ENCODE measurements at regions not wholly inside any gene's neighbourhood (a gene's known extent, or its start where the extent isn't known, plus 50 kb on each side); places are given as distances from the start of the nearest gene placed in this dataset.
"Not testable (repeated sequence)": the region's sequence is repeated elsewhere in the genome, so short reads cannot be mapped to it uniquely, and the experiment has no call there.

DNA sequence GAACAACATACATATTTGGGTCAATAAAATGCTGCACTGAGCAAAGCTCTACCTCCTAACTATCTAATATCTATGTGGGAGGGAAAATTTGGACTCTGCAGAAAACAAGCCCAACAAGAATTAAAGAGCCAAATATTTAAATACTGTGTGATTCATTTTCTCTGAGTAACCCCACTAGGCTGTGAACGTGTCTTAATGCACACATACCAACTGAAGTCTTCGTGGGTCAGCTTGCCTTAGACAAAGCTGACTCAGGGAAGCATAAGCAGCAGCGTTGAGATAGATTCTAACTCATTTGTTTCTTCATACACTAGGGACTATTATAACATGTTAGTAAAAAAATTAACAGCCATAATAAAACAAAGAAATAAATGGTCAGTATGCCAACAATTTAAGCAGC lies 114.3 kb downstream of the GJA1 start:
- DNase-seq = no peak

DNA sequence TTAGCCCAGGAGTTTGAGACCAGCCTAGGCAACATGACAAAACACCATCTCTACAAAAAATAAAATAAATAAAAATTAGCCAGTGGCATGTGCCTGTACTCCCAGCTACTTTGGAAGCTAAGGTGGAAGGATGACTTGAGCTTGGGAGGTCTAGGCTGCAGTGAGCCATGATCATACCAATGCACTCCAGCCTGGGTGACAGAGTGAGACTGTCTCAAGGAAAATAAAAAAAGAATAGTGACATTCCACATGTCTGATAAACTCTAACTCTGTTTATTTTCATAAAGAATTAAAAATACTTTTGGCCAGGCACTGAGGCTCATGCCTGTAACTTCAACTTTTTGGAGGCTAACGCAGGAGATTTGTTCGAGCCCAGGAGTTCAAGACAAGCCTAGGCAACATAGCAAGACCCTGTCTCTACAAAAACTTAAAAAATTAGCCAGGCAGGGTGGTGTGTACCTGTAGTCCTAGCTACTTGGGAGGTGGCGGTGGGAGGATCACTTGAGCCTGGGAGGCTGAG lies 115.1 kb downstream of the GJA1 start:
- DNase-seq = no peak

DNA sequence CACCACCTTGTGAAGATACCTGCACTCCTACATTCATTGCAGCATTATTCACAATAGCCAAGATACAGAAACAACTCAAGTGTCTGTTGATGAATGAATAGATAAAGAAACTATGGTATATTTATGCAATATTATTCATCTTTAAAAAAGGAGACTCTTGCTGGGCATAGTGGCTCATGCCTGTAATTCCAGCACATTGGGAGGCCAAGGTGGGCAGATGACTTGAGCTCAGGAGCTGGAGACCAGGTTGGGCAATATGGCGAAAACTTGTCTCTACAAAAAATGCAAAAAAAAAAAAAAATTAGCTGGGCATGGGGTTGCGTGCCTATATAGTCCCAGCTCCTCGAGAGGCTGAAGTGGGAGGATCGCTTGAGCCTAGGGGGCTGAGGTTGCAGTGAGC lies 119.8 kb downstream of the GJA1 start:
- no peak for DNase-seq

DNA sequence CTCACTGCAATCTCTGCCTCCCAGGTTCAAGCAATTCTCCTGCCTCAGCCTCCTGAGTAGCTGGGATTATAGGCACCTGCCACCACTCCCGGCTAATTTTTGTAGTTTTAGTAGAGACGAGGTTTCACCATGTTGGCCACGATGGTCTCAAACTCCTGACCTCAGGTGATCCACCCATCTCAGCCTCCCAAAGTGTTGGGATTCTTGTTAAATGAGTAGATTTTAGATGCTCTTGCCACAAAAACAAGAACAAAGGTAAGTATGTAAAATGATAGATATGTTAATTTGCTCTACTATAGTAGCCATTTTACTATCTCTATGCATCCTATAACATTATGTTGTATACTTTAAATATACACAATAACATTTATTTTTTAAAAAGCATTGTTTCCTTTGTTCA lies 120.7 kb downstream of the GJA1 start:
- DNase-seq = not testable (repeated sequence)

DNA sequence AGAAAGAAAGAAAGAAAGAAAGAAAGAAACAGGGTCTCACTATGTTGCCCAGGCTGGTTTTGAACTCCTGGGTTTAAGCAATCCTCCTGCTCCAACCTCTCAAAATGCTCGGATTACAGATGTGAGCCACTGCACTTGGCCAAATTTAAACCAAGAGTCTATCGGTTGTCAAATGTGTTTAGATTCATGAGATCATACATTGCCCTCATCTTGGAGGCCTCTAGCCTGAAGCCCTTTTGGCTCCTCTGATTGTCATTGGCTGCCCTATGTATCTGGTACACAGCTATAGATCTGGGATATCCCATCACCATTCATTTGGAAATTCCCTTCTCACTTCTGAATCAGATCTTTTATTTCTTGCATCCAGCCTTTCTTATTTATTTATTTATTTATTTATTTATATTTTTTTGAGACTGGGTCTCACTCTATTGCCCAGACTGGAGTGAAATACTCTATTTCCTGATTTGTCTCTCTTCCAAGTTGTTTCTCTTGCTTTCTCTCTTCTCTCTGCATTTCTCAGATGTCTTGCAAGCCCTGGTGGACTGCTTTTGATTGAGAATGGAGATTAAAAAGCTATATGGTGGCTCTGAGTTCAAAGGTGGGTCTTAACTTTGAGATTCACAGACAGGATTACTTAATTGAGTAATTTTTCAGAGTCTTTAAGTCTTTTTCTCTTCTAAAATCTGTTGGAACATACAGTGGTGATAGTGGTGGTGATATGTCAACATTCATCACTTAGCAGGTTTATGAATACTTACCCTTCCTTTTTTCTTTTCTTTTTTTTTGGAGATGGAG lies 121.9 kb downstream of the GJA1 start:
- no peak for DNase-seq

DNA sequence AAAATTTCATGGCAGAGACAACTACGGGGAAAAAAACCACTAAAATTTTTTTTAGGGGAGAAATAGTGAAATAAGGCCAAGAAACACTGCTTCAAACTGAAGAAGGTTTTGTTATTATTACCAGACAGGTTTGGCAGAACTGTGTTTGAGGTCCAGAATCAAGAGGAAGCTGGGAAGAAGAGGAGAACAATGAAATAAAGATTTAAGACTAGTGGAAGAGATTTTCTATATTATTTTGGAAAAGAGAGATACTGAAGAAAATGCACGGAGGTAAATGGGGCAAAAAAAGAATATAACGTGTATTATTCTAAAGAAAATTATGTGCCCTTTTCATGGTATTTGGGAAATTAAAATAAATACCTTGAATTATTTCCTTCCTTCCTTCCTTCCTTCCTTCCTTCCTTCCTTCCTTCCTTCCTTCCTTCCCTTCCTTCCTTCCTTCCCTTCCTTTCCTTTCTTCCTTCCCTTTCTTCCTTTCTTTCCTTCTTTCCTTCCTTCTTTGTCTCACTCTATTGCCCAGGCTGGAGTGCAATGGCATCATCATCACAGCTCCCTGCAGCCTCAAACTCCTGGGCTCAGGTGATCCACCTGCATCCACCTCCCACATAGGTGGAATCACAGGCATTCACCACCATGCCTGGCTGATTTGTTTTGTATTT lies 124.3 kb downstream of the GJA1 start:
- DNase-seq = no peak

DNA sequence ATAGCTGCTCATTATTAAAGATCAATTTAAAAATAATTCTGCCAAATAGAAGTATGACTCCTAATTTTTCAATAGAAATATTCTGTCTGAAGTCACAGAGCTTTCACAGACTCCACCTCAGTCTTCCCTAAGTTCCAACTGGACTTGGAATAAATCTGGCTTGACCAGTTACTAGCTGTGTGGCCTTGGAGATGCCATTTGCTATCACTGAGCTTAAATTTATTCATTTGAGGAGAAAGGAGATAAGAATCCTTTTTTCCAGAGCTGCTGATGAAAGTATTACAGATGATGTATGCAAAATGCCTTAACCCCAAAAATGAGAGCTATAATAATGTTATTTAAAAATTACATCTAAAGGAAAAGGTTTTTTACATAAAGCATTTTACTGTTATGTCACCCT lies 125.0 kb downstream of the GJA1 start:
- no peak for DNase-seq

DNA sequence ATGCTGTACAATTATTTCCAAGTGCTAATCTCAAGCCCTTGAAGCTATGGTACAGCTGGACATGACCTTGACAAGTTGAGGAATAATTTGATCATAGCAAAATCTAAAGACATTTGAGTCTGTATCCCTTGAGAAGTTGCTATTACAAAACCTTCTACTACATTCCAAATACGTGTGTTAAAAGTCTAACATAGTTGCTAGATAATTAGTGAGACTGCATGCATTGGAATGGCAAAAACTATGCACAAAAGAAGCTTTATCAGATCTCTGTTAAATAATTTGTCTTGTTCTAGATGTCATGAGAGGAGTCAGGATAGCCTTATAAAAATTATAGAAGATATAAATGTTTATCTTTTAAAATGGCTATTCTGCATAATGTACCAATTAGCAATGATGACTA lies 127.8 kb downstream of the GJA1 start:
- no peak for DNase-seq

DNA sequence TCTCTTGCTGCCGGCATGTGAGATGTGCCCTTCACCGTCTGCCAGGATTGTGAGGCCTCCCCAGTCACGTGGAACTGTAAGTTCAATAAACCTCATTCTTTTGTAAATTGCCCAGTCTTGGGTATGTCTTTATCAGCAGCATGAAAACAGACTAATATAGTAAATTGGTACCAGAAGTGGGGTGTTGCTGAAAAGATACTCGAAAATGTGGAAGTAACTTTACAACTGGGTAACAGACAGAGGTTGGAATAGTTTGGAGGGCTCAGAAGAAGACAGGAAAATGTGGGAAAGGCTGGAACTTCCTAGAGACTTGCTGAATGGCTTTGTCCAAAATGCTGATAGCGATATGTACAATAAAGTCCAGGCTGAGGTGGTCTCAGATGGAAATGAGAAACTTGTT lies 129.1 kb downstream of the GJA1 start:
- not testable (repeated sequence) for DNase-seq

DNA sequence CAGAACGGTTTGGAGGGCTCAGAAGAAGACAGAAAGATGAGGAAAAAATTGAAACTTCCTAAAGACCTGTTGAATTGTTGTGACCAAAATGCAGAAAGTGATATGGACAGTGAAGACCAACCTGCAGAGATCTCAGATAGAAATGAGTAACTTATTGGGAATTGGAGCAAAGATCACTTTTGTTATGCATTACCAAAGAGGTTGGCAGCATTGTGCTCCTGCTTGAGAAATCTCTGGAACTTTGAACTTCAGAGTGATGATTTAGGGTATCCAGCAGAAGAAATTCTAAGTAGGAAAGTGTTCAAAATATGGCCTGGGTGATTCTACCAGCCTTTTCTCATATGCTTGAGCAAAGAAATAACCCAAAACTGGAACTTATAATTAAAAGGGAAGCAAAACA lies 136.0 kb downstream of the GJA1 start:
- no peak for DNase-seq

DNA sequence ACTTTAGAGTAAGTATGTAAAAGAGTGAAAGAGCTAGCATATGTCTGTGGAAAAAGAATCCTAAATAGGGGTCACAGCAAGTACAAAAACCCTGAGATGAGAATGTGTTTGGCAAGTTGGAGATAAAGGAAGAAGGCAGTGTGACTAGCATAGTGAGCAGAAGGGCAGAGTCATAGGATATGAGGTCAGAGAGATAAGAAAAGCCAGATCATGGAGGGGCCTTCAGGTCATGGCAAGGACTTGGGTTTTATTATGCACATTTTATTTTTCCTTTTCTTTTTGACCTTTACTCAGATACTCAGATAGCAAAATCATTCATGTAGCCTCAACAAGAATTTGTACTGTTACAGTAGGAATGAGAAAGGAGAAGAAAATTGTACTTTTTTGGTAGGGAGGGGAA lies 138.0 kb downstream of the GJA1 start:
- DNase-seq = peak; percentile 31

DNA sequence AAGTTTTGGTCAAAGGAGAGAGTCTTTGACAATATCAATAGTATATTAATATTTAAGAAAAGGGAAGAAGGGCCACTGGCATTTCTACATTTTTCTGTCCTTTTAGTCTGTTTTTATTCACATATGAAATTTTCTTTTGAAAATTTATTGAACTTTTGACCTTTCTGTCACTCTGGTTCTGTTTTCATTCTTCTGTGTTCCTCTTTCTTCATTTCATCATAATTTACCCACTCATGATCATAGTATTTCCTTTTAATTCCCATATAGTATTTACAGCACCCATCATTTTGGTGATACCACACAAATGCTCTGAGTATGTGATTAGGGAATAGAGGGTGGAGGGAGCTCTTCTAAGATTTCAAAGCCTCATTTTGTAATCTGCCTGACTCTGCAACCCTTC lies 142.8 kb downstream of the GJA1 start:
- peak; percentile 35 for DNase-seq

DNA sequence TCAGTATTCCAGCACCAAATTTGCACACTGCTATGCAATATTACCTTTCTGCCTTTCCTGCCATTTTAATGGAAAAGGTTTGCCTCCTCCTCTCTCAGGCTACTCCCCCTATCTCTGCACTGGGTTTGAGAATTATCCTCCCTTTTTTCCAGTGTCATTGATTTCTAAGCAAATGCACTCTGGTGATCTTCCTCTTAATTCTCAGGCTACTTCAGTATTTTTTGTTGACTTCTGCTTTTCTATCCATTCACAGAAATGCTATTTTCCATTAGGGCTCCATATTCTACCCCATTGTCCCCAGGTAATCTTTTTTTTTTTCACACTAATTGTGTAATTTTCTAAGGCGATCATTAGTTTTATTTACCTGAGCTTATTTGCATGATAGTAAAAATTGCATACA lies 144.0 kb downstream of the GJA1 start:
- DNase-seq = no peak

DNA sequence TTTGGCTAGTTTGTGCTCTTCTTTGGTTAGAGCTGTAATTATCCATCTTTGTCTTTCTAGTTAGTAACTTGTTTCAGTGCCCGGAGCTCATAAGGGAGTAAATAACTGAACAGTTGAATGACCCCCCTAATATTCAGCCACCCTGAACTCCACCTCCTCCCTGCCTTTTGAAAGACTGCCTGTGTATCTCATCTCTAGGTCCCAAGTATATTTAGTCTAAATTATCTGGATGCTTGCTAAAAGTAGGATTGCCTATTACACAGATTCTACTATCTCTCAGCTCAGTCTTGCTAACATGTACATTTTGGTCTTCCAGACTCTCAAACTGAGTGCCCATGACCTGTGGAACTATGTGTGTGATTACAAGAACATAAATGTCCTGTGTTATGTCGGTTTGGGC lies 145.9 kb downstream of the GJA1 start:
- DNase-seq = no peak

DNA sequence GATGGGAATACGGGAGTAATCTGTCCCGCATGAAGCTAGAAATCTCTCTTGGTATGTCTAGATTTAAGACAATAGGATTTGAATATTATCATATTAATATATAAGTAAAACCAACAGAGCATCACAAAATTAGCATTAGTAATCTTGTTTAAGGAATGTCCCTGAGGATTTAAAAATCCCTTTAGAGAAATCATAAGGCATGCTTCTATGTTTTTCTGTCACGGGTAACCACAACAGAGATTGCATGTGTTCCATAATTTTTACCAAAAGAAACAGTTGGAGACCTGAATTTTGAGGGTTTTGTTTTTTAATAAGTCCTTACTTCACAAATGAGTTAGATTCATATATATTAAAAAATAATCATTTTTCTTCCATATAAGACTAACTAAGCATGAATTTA lies 146.8 kb downstream of the GJA1 start:
- DNase-seq = no peak

DNA sequence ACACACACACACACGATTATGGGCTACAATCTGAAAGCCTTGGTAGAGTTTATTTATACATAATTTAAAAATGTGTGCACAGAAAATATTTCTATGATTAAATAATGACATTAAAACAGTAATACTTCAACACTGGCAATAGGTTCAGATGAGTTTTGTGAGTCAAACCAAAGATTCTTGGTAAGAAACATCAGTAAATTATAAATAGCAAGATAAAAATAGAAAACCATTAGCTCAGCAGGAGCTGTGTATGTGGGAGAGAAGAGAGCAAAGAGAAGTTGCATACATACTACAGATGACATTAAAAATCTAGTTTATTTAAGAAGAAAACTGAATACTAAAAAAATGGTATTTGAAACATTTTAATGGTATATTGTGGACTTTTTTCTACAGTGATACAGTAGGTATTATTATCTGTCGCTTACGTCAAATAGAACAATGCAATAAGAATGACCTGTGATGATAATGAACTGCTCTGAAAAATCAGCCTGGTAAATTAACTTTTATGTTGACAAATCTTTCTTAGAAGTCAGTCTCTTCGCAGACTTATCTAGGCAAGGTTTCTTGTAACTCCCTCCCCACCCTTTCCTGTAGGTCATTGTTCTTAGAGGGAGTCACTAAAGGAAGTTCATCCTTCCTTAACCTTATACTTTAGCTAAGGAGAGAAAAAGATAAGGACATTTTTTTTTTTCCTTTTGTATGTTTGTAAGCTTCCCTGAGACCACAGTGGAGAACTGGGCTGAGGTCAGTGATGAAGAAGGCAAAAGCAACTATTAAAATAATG lies 149.3 kb downstream of the GJA1 start:
- DNase-seq = no peak

DNA sequence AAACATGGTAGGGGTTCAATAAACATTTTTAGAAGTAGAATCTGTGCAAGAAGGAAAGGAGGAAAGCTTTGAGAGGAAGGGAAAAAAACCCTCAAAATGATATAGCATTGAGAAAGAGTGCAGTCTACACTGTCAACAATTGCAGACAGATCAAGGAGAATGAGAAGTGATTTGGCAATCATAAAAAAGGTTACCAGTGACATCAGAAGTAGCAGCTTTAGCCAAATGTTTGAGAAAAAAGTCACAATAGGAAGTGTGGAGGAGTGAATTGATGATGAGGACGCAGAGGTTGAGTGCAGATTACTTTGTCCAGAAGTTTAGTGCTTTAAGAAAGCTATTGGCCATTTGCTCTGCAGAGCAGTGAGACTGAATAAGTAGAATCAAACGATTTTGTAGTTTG lies 155.0 kb downstream of the GJA1 start:
- DNase-seq = peak; percentile 57

DNA sequence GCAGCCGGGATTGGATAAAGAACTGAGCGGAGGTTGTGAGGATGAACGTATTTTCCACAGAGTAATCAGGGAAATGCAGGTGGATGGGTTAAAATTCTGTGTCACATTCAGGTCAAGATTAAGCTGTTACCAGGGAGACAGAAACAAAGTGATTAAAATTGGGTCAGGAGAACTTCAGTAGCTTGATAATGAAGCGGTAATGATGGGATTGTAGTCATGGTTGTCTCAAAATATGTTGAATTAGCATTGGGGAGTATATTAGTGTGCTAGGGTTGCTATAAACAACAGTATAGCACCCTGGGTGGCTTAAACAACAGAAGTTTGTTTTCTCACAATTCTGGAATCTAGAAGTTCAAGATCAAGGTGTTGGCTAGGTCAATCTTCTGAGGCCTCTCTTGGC lies 155.5 kb downstream of the GJA1 start:
- no peak for DNase-seq

DNA sequence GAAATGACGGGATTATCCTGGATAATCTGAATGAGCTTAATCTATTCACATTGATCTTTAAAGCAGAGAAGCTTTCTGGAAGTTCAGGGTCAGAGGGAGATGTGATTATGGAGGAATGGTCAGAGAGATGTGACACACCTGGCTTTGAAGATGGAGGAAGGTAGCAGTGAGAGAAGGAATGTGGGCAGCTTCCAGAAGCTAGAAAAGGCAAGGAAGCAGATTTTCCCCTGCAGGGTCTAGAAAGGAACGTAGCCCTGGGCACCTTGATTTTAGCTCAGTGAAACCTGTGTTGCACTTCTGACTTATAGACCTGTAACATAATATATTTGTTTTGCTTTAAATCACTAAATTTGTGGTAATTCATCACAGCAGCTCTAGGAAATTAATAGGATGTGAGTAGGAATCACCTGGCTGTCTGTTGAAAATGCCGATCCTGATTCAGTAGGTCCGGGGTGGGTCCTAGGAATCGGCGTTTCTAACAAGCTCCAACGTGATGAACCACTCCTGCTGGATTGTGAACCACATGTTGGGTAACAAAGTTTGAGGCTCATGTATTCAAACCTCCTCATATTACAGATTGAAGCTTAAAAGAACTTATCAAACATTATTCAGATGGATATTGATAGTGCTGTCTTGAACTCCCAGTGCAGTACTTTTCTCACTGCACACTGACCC lies 157.0 kb downstream of the GJA1 start:
- no peak for DNase-seq

DNA sequence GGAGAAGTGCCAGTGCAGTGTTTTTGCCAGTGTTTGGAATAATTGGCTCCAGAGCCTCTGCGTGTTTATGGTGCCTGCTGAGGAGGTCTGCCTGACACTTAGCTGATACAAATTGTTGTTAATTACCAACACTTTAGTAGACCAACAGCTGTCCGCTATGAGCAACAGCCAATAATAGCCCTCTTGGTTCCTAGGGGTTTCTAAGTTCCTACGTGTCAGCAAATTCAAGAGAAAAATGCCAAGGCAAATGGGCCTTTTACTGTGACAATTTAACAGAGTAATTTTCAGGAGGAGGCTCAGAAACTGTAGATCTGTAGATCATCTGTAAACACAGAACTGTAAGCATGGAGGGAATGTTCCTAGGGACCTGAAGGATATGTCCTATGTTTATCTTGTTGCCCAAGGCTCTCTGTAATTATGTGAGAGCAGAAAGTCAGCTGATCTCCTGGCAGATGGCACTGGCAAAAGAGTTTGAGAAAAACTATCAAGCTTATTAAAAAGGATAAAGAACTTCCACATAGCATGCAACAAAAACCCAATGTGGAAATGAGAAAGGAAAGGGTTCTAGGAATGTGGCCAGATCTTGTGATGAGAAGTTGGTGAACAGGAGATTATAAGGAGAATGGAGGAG lies 157.7 kb downstream of the GJA1 start:
- no peak for DNase-seq

DNA sequence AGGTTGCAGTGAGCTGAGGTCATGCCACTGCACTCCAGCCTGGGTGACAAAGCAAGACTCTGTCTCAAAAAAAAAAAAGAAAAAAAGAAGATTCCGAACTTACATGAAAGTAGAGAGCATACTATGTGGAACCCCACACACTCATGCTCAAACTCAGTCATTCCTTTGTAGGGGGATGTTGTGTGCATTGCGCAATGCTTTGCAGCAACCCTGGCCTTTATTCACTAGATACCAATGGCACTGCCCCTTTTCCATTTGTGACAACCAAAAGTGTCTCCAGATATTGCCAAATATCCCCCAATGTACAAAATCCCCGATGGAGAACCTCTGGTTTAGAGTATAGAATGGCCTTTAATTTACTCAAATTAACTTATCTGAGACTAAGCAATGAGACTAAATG lies 158.6 kb downstream of the GJA1 start:
- no peak for DNase-seq

DNA sequence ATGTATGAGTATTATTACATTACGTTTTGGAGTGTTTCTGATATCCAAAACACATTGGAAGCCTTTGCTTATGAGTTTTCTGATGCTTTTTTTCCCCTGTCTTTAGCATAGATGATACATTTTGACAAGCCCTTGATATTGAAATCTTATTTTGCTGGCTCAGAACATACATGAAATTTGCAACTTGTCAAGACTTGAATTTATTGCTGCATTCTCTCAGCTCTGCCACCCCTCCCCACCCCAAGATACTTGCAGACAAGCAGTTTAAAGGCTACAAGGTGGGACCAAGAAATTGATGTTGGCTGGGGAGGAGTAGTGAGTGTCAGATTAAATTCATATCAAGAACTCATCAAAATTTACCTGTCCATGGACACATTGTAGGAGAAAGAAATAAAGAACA lies 160.2 kb downstream of the GJA1 start:
- no peak for DNase-seq

DNA sequence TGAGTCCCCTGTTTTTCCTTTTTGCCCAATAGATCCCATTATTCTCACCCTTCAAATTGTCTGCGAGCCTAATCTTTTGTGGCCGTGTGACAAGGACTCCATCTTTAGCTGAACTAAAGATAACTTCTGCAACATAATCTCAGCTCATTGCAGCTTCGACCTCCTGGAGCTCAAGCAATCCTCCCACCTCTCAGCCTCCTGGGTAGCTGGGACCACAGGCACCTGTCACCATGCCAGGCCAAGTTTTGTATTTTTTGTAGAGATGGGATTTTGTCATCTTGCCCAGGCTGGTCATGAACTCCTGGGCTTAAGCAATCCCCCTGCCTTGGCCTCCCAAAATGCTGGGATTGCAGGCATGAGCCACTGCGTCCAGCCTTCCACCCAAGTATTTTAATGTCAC lies 161.0 kb downstream of the GJA1 start:
- DNase-seq = no peak

Data from suppressor macrophage treated with lipopolysaccharide for 4 hours (primary cell).